ENCODE measurements at regions not wholly inside any gene's neighbourhood (a gene's known extent, or its start where the extent isn't known, plus 50 kb on each side); places are given as distances from the start of the nearest gene placed in this dataset.

- Histone ChIP-seq H3K9me3 (ENCODE audit: control insufficient read depth, insufficient read depth, low read length) (no peaks in the 10 kb centered on the region), H3K27ac (ENCODE audit: low read length) (no peak overlapping the region), H3K27me3 (ENCODE audit: control insufficient read depth, insufficient read depth, low read length) (no peaks in the 10 kb centered on the region), H3K4me1 (ENCODE audit: control insufficient read depth, insufficient read depth, low read length) (no peaks in the 10 kb centered on the region), H3K4me3 (ENCODE audit: low read length) (no peak overlapping the region), H3K36me3 (ENCODE audit: control insufficient read depth, insufficient read depth, low read length) (no peaks in the 10 kb centered on the region)
- no peak for DNase-seq
- H3K27ac Mint-ChIP-seq, result no peak overlapping the region
- TF ChIP-seq CTCF (IDR thresholded peaks at IDR 0.05), result no peak
- no peaks in the 10 kb centered on the region for H3K36me3 Mint-ChIP-seq
- no peak for ATAC-seq
- intact Hi-C loops (cut with micrococcal nuclease), result no loop called here
- no peaks in the 10 kb centered on the region for H3K9me3 Mint-ChIP-seq
- no peaks in the 10 kb centered on the region for H3K27me3 Mint-ChIP-seq (ENCODE audit: low read depth in 2 of 2)
- H3K4me3 Mint-ChIP-seq, result no peak overlapping the region
- WGBS (ENCODE audit: insufficient coverage), result 98% methylated on average over 10 of the region's 14 CpGs
- H3K4me1 Mint-ChIP-seq, result no peaks in the 10 kb centered on the region
Observed at GRCh38 chr10:4195213-4195612, 410.2 kb upstream of the KLF6 start.

- Histone ChIP-seq H3K4me1 (ENCODE audit: control insufficient read depth, insufficient read depth, low read length) (no peaks in the 10 kb centered on the region), H3K36me3 (ENCODE audit: control insufficient read depth, insufficient read depth, low read length) (no peaks in the 10 kb centered on the region)
- H3K4me1 Mint-ChIP-seq, result no peaks in the 10 kb centered on the region
Observed at GRCh38 chr10:4194231-4194630, 409.2 kb upstream of the KLF6 start.

GRCh38 chr10:4191894-4192293 is 406.9 kb upstream of the KLF6 start:
- no peak overlapping the region for H3K4me3 ChIP-seq (ENCODE audit: low read length)
- Mint-ChIP-seq H3K4me1 (no peaks in the 10 kb centered on the region), H3K9me3 (no peaks in the 10 kb centered on the region), H3K27ac (no peak overlapping the region), H3K27me3 (ENCODE audit: low read depth in 2 of 2) (no peaks in the 10 kb centered on the region), H3K4me3 (no peak overlapping the region), H3K36me3 (no peaks in the 10 kb centered on the region)
- TF ChIP-seq CTCF (IDR thresholded peaks at IDR 0.05), result no peak
- no peak overlapping the region for H3K27ac ChIP-seq (ENCODE audit: low read length)
- no peak for DNase-seq
- H3K27me3 ChIP-seq (ENCODE audit: control insufficient read depth, insufficient read depth, low read length), result no peaks in the 10 kb centered on the region
- no peaks in the 10 kb centered on the region for H3K4me1 ChIP-seq (ENCODE audit: control insufficient read depth, insufficient read depth, low read length)
- H3K36me3 ChIP-seq (ENCODE audit: control insufficient read depth, insufficient read depth, low read length), result no peaks in the 10 kb centered on the region
- H3K9me3 ChIP-seq (ENCODE audit: control insufficient read depth, insufficient read depth, low read length), result no peaks in the 10 kb centered on the region
- intact Hi-C loops (cut with micrococcal nuclease), result no loop called here
- no peak for ATAC-seq
- 95% methylated on average over 4 of the region's 4 CpGs for WGBS (ENCODE audit: insufficient coverage)

More at GRCh38 chr10:4194231-4194630, 409.2 kb upstream of the KLF6 start:
- TF ChIP-seq CTCF (IDR thresholded peaks at IDR 0.05), result no peak
- Mint-ChIP-seq H3K36me3 (no peaks in the 10 kb centered on the region), H3K27me3 (ENCODE audit: low read depth in 2 of 2) (no peaks in the 10 kb centered on the region), H3K9me3 (no peaks in the 10 kb centered on the region), H3K4me3 (no peak overlapping the region), H3K27ac (no peak overlapping the region)
- ATAC-seq (no peak), DNase-seq (no peak)
- H3K9me3 ChIP-seq (ENCODE audit: control insufficient read depth, insufficient read depth, low read length), result no peaks in the 10 kb centered on the region
- no peaks in the 10 kb centered on the region for H3K27me3 ChIP-seq (ENCODE audit: control insufficient read depth, insufficient read depth, low read length)
- 97% methylated on average over 6 of the region's 7 CpGs for WGBS (ENCODE audit: insufficient coverage)
- no peak overlapping the region for H3K4me3 ChIP-seq (ENCODE audit: low read length)
- H3K27ac ChIP-seq (ENCODE audit: low read length), result no peak overlapping the region
- intact Hi-C loops (cut with micrococcal nuclease), result no loop called here

GRCh38 chr10:4191354-4191753 is 406.3 kb upstream of the KLF6 start:
- intact Hi-C loops (cut with micrococcal nuclease), result no loop called here
- Histone ChIP-seq H3K27ac (ENCODE audit: low read length) (no peak overlapping the region), H3K9me3 (ENCODE audit: control insufficient read depth, insufficient read depth, low read length) (no peaks in the 10 kb centered on the region), H3K4me3 (ENCODE audit: low read length) (no peak overlapping the region), H3K4me1 (ENCODE audit: control insufficient read depth, insufficient read depth, low read length) (no peaks in the 10 kb centered on the region), H3K36me3 (ENCODE audit: control insufficient read depth, insufficient read depth, low read length) (no peaks in the 10 kb centered on the region), H3K27me3 (ENCODE audit: control insufficient read depth, insufficient read depth, low read length) (no peaks in the 10 kb centered on the region)
- no peaks in the 10 kb centered on the region for H3K27me3 Mint-ChIP-seq (ENCODE audit: low read depth in 2 of 2)
- H3K36me3 Mint-ChIP-seq, result no peaks in the 10 kb centered on the region
- DNase-seq, result no peak
- TF ChIP-seq CTCF (IDR thresholded peaks at IDR 0.05), result no peak
- H3K4me3 Mint-ChIP-seq, result no peak overlapping the region
- no peaks in the 10 kb centered on the region for H3K9me3 Mint-ChIP-seq
- ATAC-seq, result no peak
- H3K27ac Mint-ChIP-seq, result no peak overlapping the region
- H3K4me1 Mint-ChIP-seq, result no peaks in the 10 kb centered on the region
- WGBS (ENCODE audit: insufficient coverage), result 89% methylated on average over 8 of the region's 8 CpGs

Measured in natural killer cell (primary cell).